SK-N-MC (cell line): ENCODE measurements at regions not wholly inside any gene's neighbourhood (a gene's known extent, or its start where the extent isn't known, plus 50 kb on each side); places are given as distances from the start of the nearest gene placed in this dataset.

Experiments used
- EZH2 ChIP-seq: fragments of 200-600 bp; sonication (generic); IDR thresholded peaks from one replicate; pipeline ENCODE4 v1.6.1; 2017; ENCODE audit warnings: antibody characterized with exemption
- POLR2AphosphoS5 ChIP-seq: IDR thresholded peaks from 2 replicates; pipeline ENCODE4 v1.6.1; 2012; ENCODE audit warnings: mild to moderate bottlenecking, low read depth, low read length, borderline replicate concordance

DNA sequence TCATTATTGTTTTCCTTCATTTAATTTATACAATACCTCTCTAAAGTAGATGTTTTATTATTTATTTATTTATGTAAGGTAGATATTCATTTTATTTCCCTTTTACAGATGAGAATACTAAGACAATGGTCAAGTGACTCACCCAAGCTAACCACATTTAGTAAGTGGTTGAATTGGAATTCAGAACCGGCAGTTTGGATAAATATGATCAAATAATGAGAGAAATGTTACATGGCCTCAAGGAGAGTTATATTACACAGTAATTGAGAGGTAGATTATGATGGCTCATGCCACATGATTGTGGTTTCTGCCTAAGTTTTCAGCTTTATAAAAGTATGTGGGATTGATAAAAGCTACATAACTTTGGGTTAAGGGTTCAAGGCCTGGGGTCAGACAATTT is 239.4 kb upstream of the BOD1L1 start:
- TF ChIP-seq EZH2 (no peak), POLR2AphosphoS5 (no peak)
